HT1080 (cell line): ENCODE measurements at regions not wholly inside any gene's neighbourhood (a gene's known extent, or its start where the extent isn't known, plus 50 kb on each side); places are given as distances from the start of the nearest gene placed in this dataset.

Experiments used
- DNase-seq: peaks from one replicate; pipeline ENCODE4 v3.0.0-alpha.2; 2015; ENCODE audit warnings: low read depth

GRCh38 chrX:21056622-21057021 is 317.6 kb upstream of the CNKSR2 start:
- peak; percentile 58 for DNase-seq

DNA sequence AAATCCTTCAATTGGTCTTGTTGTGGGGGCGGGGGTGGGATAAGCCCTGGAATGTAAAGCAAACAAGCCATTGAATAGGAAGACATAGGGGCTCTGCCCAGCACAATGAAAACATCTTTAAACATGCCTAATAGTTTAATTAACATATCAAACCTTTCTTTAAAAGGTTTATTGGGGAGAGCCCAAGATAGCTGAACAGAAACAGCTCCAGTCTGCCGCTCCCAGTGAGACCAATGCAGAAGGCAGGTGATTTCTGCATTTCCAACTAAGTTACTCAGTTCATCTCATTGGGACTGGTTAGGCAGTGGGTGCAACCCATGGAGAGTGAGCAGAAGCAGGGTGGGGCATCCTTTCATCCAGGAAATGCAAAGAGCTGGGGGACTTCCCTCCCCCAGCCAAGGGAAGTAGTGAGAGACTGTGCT is 327.2 kb upstream of the CNKSR2 start:
- no peak for DNase-seq

DNA sequence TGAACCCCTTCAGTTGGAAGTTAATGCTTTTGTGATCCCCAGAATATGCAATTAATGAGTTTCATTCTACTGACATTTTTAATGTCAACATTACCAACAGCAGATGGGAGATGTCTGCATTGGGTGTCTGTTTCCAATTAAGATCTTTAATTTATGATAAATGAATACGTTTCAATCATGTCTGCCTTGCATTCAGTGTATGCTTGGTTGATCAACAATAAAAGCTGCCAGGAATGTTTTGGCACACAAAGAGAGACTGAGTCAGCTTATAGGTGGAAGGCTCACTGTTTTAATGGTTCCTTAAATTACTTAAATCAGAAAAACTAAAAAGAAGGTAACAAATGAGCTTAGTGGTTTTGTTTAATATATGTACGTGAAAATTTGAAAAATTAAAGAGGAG is 359.9 kb upstream of the CNKSR2 start:
- no peak for DNase-seq

DNA sequence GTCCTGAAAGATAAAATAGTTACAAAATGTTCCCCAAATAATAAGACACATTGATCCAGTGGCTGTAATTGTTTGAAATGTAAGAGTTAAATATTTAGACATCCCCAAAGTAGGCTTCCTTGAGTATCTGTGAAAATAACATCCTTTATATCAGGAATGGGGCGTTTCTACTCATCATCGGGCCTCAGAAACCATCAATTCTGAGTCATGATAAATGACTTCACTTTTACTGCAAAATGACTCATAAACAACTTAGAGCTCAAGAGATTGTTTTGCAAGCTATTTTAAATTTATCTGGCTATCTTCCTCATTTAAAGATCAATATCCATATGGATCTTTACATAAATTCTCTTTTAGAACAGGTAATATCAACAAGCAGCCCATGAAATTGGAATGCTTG is 369.4 kb upstream of the CNKSR2 start:
- DNase-seq = peak; percentile 72

GRCh38 chrX:20995829-20996228 is 378.4 kb upstream of the CNKSR2 start:
- no peak for DNase-seq

DNA sequence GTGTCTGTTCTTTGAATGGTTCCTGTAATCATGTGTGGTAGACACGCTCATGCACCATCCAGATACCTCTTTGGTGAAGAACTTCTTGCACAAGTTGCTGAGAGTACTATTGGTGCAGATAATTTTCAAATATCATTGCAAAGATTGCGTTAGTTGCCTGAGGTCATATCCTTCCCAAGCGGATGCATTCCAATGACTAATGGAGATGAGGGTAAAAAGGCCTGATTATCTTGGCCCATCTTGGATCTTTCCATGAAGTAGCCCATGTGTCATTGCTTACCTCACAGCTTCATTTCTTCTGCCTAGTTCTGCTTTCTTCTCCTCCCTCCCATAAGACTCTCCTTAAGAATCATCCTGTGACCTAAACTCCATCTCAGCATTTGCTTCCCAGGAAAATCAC is 384.9 kb upstream of the CNKSR2 start:
- peak; percentile 74 for DNase-seq

DNA sequence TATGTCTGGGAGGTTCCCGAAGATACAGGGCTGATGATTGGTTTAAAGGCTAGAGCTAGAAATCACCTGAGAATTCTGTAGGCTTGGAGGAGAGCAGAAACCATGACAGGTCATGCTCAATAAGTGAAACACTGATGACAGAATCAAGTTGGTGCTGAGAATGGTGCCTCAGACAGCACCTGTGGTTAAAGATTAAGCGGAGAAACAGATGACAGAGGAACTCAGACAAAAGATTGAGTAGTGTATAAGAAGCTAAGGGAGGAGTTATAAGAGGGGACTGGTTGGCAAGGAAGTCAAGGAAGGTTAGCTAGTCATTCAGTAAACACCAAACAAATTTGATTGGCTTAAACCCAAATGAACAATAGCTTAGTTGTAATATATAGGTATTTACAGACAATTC is 385.4 kb upstream of the CNKSR2 start:
- no peak for DNase-seq

DNA sequence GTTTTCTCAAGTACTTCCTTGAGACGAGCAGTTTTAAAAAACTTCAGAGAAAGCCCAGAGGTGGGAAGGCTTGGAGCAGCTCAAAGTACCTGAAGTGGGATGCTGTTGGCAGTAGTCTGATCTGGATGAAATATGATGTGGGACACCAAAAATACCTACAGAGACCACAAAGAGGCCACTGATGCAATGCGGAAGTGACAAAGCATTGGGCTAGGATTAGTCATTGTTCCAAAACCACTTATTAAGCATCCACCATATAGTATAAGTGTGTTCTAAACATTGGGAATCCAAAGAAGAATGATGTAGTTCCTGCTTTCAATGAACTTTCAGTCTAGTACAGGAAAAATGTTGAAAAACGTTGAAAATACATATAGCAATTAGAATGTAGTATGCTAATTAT is 386.1 kb upstream of the CNKSR2 start:
- DNase-seq = peak; percentile 89

GRCh38 chrX:20980426-20980825 is 393.8 kb upstream of the CNKSR2 start:
- DNase-seq = no peak

GRCh38 chrX:20974326-20974725 is 399.9 kb upstream of the CNKSR2 start:
- peak; percentile 74 for DNase-seq

DNA sequence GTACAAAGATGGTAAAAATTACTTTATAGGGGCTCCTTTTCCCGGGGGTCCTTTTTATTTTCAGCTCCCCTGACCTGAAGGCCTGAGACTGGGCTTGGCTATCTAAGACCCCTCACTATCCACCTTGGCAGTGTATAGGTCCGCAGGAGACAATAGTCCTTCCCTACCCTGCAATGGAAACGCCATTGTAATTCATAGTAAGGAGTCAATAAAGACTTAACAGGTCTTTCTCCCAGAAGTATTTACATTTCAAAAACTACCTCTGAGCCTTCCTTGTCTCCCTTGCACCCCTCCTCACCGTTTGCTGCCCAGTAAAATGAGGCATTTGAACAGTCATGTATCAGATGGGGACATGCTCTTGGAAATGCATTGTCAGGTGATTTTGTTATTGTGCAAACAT is 401.2 kb upstream of the CNKSR2 start:
- no peak for DNase-seq

DNA sequence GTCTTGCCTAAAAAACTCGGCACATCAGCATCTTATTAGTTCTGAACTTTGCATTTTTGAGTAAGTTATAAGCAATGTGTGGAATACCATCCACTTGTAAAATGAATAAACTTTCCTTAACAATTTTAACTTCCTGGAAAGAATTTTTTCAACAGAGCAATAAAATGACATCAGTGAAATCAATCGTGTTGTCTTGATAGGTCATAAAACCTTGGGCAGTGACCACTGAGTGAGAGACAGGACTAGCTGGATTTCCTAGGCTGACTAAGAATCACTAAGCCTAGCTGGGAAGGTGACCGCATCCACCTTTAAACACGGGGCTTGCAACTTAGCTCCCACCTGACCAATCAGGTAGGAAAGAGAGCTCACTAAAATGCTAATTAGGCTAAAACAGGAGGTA is 403.0 kb upstream of the CNKSR2 start:
- DNase-seq = no peak

DNA sequence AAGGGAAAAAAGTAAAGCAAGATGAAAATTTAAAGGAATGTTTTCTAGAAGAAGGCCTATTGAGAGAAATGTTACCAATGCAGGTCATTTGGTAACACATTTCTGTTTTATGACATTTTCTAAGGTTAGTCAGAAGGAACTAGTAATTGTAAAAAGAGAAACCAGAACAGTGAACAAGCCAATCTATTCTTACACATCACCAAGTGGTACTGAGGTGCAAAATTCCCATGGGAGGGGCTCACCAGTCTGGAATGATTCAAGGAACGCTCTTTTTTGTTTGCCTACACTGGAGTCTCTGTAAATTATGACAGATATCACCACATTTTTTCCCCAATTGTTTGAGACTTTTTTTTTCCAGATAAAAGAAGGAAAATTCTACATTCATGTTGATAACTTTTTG is 404.7 kb upstream of the CNKSR2 start:
- no peak for DNase-seq

GRCh38 chrX:20968996-20969395 is 405.2 kb upstream of the CNKSR2 start:
- peak; percentile 42 for DNase-seq

GRCh38 chrX:20967725-20968124 is 406.5 kb upstream of the CNKSR2 start:
- DNase-seq = no peak

DNA sequence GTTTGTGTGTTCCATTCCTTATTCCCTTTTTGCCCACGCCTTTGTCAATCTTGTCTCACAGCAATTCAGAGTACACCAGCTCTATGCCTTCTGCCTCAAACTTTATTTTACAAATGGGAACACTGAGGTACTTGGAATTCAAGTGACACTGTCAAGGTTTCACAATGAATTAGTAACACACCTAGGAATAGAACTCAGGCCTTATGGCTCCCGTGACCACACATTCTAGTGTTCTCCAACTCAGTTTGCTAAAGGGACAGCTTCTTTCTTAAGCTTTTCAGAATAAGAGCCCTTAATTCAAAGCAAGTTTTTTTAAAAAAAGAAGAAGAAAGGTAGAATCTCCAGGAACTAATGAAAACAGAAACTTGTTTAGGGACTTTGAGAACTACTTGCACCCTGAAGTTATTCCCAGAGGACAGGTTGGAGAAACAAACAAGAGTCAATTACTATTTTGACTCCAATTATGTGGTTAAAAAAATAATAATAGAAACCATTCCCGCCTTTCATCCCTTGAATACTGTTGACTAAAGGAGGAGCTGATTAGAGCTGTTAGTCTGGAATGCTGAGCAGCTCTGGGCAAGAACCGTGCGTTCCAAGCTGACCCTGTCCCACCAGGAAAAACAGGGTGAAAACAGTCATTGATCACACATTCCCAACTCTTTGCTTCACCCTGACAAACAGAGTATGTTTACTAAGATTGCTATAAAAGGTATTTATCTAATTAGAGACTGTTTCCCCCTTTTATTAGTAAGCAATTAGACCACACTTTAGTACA is 408.8 kb upstream of the CNKSR2 start:
- DNase-seq = no peak

DNA sequence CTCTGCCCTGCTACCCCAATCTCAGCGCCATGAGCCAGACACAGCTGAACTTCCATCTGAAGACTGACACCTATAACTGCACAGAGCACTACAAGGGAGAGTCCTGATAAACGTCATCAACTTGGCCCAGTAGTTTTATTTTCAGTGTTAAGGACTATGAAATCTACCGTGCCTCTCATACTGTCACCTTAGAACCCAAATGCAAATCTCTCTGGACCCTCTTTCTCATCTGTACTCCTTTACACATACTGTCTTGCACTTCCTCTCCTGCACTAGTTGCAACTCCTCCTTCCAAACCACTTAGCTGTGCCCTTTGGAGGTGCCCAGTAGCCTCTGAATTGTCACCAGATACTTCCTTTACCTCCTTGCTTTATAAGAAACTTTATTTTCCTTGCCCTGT is 420.2 kb upstream of the CNKSR2 start:
- no peak for DNase-seq

DNA sequence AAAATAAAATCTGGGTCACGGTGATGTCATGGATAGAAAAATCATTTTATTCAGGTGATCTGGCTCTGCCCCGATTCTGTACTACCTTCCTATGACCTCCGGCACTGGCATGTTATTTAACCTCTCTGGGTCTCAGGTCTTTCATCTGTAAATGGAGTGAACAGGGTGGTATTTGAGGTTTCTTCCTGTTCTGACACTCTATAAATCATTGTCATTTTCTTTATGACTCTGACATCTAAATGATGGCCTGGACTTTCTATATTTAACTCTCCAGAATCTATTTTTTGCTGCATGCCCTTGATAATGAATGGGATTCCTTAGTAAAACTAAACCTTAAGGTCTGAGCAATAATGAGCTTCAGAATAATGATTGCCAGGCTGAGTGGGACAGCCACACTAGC is 422.0 kb upstream of the CNKSR2 start:
- no peak for DNase-seq

- no peak for DNase-seq
Observed at GRCh38 chrX:20951016-20951810, 423.0 kb upstream of the CNKSR2 start.

- no peak for DNase-seq
Observed at GRCh38 chrX:20947411-20947912, 426.8 kb upstream of the CNKSR2 start.

DNA sequence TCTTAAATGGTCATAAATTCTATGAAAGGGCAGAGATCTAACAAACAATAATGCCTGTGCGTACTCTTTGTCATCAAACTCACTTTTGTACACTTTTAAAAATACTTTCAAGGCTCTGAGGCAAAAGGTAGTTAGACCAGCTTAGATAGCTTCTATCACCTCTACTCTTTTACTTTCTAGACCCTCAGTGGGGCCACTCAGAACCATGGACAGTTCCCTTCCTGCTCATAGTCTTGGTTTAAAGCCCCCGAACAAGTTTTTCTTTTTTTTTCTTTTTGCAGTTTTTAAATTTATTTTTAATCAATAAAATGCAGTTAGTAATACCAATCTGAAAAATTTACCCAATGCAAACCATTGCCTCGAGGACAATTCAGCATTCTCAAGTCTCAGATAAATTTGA is 460.5 kb upstream of the CNKSR2 start:
- no peak for DNase-seq

DNA sequence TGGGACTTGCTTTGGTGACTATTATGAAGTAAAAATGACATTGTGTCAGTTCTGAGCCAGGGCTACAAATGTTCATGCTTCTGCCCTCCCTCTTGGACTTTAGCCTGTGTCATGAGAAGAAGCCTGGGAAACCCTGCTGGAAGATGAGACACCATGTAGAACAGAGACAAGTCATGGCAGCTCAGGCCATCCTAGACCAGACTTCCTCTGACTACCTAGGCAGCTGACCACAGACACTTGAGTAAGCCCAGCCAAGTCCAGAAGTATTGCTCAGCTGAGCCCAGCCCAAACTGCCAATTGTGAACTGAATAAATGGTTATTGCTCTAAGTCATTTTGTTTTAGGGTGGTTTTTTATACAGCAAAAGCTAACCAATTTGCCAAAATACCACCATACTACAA is 467.6 kb upstream of the CNKSR2 start:
- DNase-seq = peak; percentile 73

DNA sequence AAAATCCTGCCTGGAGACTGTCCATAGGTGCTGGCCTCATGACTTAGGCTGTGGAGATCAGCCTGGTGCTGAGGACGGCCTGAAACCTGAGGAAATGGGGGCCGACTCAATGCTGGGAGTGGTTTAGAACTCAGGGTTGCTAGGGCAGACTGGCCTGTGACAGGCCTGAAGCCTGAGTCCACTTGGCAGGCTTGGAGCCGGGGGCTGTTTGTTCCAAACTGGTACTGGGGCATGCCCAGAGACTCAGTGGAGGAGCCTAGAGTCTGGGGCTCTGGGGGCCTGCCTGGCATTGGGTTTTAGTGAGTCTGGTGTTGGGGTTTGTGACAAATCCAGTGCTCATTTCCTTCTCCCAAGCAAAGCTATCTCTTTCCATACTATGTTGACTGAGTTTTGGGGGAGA is 489.7 kb upstream of the CNKSR2 start:
- DNase-seq = no peak
